HCT116 (cell line): ENCODE measurements at regions not wholly inside any gene's neighbourhood (a gene's known extent, or its start where the extent isn't known, plus 50 kb on each side); places are given as distances from the start of the nearest gene placed in this dataset.

ENCODE experiments used
- ATAC-seq: fragments of 200-7000 bp; cut with Tn5 transposase; 2 replicates; pipeline ENCODE4 v1.9.1; 2020; ENCODE audit warnings: mild to moderate bottlenecking, moderate library complexity
- BruUV-seq: library from RNA; stranded (reverse); fragments of 400-500 nt; replicated peaks from 2 replicates; lab custom pipeline; 2021; lab: Mats Ljungman, UMichigan
- CTCF ChIA-PET: fragments of 300-600 bp; sonication (Branson Sonifier 250); formaldehyde crosslinking; loops from one replicate; lab custom pipeline; 2021; ENCODE audit warnings: antibody characterized with exemption; lab: Charles Lee
- POLR2A ChIA-PET: fragments of 300-600, 350-600 bp; sonication (Branson Sonifier 250); formaldehyde crosslinking; loops from one replicate; lab custom pipeline; 2021; ENCODE audit warnings: antibody characterized with exemption; lab: Charles Lee
- RAD21 ChIA-PET, 2 experiments: fragments of 300-600 bp; sonication (Branson Sonifier 250); formaldehyde crosslinking; loops; one replicate each; lab custom pipeline; 2023; ENCODE audit warnings: low total read pairs in 2 of 2; ENCODE audit not compliant: uncharacterized antibody in 2 of 2, unreplicated experiment in 2 of 2, low non-redundant PET in 1 of 2; lab: Charles Lee
- DNase-seq: peaks from one replicate; pipeline ENCODE4 v3.0.0-alpha.2; 2010; ENCODE audit warnings: low read depth, low spot score
- H2AFZ ChIP-seq: fragments of 200-600 bp; shearing (Covaris generic), sonication (generic); 2 replicates; pipeline ENCODE4 v1.6.1; 2017; ENCODE audit warnings: low read depth, mixed run types, mixed read lengths, antibody characterized with exemption, low read length; ENCODE audit not compliant: poor library complexity, severe bottlenecking
- H3K27ac ChIP-seq: 2 replicates; pipeline ENCODE4 v1.5.1; 2012; ENCODE audit warnings: low read depth, low read length
- H3K27me3 ChIP-seq: fragments of 200-600 bp; sonication (generic); 2 replicates; pipeline ENCODE4 v1.6.1; 2016; ENCODE audit warnings: mixed run types, low read length, mixed read lengths; ENCODE audit not compliant: insufficient read depth
- H3K36me3 ChIP-seq, 2 experiments: fragments of 200-500 bp in 1 of 2; fragments of 200-600 bp in 1 of 2; sonication (Bioruptor generic) in 1 of 2; sonication (generic) in 1 of 2; 2 replicates each; pipeline versions ENCODE4 v1.5.1 to v1.6.1; 2014 to 2016; ENCODE audit warnings: low read length in 2 of 2, inconsistent platforms in 1 of 2, mixed read lengths in 1 of 2, mixed run types in 1 of 2; ENCODE audit not compliant: insufficient read depth in 2 of 2, control insufficient read depth in 1 of 2
- H3K4me1 ChIP-seq, 2 experiments: fragments of 200-600 bp in 1 of 2; sonication (generic) in 1 of 2; 2 replicates each; pipeline versions ENCODE4 v1.5.1 to v1.6.1; 2012 to 2017; ENCODE audit warnings: low read length in 2 of 2, inconsistent platforms in 1 of 2, mild to moderate bottlenecking in 1 of 2, mixed read lengths in 1 of 2, mixed run types in 1 of 2, moderate library complexity in 1 of 2; ENCODE audit not compliant: insufficient read depth in 2 of 2, control insufficient read depth in 1 of 2
- H3K4me2 ChIP-seq: fragments of 200-600 bp; sonication (generic); 2 replicates; pipeline ENCODE4 v1.6.1; 2017; ENCODE audit warnings: mixed run types, low read length, mixed read lengths
- H3K4me3 ChIP-seq, 2 experiments: fragments of 200-600 bp in 1 of 2; sonication (generic) in 1 of 2; replicated peaks in 1 of 2; 2 replicates each; pipeline ENCODE4 v1.5.1; 2011 to 2016; ENCODE audit warnings: low read length in 2 of 2, control low read depth in 1 of 2, low read depth in 1 of 2, mild to moderate bottlenecking in 1 of 2, mixed read lengths in 1 of 2, mixed run types in 1 of 2
- H3K79me2 ChIP-seq: fragments of 200-600 bp; sonication (generic); 2 replicates; pipeline ENCODE4 v1.6.1; 2017; ENCODE audit warnings: mild to moderate bottlenecking, mixed run types, low read length, moderate library complexity, mixed read lengths; ENCODE audit not compliant: insufficient read depth
- H3K9ac ChIP-seq: fragments of 200-600 bp; sonication (generic); 2 replicates; pipeline ENCODE4 v1.6.1; 2016; ENCODE audit warnings: low read length, mixed read lengths
- H3K9me2 ChIP-seq: fragments of 200-600 bp; sonication (generic), shearing (Covaris generic); 2 replicates; pipeline ENCODE4 v1.6.1; 2017; ENCODE audit warnings: mixed run types, mild to moderate bottlenecking, moderate library complexity; ENCODE audit not compliant: insufficient read depth
- H3K9me3 ChIP-seq, 2 experiments: fragments of 200-500 bp in 1 of 2; fragments of 200-600 bp in 1 of 2; sonication (Bioruptor generic) in 1 of 2; sonication (generic) in 1 of 2; 2 replicates each; pipeline ENCODE4 v1.6.1; 2014 to 2017; ENCODE audit warnings: low read length in 2 of 2, mixed read lengths in 2 of 2, inconsistent platforms in 1 of 2, low read depth in 1 of 2, mild to moderate bottlenecking in 1 of 2, mixed run types in 1 of 2, moderate library complexity in 1 of 2; ENCODE audit not compliant: control insufficient read depth in 1 of 2, insufficient read depth in 1 of 2
- H4K20me1 ChIP-seq: fragments of 200-600 bp; sonication (generic), shearing (Covaris generic); 2 replicates; pipeline ENCODE4 v1.6.1; 2017; ENCODE audit warnings: mixed run types, mild to moderate bottlenecking, moderate library complexity; ENCODE audit not compliant: insufficient read depth
- CBX3 ChIP-seq: IDR thresholded peaks from 2 replicates; pipeline ENCODE4 v1.6.1; 2012; ENCODE audit warnings: low read depth
- CEBPB ChIP-seq: IDR thresholded peaks from 2 replicates; pipeline ENCODE4 v1.6.1; 2012; ENCODE audit warnings: low read depth
- EGR1 ChIP-seq: IDR thresholded peaks from 2 replicates; pipeline ENCODE4 v1.6.1; 2012; ENCODE audit warnings: low read depth
- ELF1 ChIP-seq: IDR thresholded peaks from 2 replicates; pipeline ENCODE4 v1.6.1; 2012; ENCODE audit warnings: low read depth, borderline replicate concordance
- EZH2 ChIP-seq: fragments of 200-600 bp; sonication (generic); IDR thresholded peaks from 2 replicates; pipeline ENCODE4 v1.6.1; 2017; ENCODE audit warnings: antibody characterized with exemption, mixed run types
- EZH2phosphoT487 ChIP-seq: fragments of 200-600 bp; IDR thresholded peaks from 2 replicates; pipeline ENCODE4 v1.6.1; 2018; ENCODE audit warnings: antibody characterized with exemption, borderline replicate concordance
- JUND ChIP-seq: IDR thresholded peaks from 2 replicates; pipeline ENCODE4 v1.6.1; 2012
- POLR2AphosphoS5 ChIP-seq: IDR thresholded peaks from 2 replicates; pipeline ENCODE4 v1.6.1; 2011; ENCODE audit warnings: mild to moderate bottlenecking, low read depth, low read length, moderate library complexity
- RAD21 ChIP-seq: IDR thresholded peaks from 2 replicates; pipeline ENCODE4 v1.6.1; 2012; ENCODE audit warnings: low read depth, mild to moderate bottlenecking
- SIN3A ChIP-seq: IDR thresholded peaks from 2 replicates; pipeline ENCODE4 v1.6.1; 2012; ENCODE audit warnings: low read depth
- SP1 ChIP-seq: IDR thresholded peaks from 2 replicates; pipeline ENCODE4 v1.6.1; 2012; ENCODE audit warnings: low read depth
- SRF ChIP-seq: IDR thresholded peaks from 2 replicates; pipeline ENCODE4 v1.6.1; 2012; ENCODE audit warnings: low read depth
- TCF7L2 ChIP-seq: IDR thresholded peaks from 2 replicates; pipeline ENCODE4 v1.7.0; 2011; ENCODE audit warnings: borderline replicate concordance, inconsistent platforms; ENCODE audit not compliant: insufficient read depth, insufficient read length; ENCODE audit errors: extremely low read depth
- YY1 ChIP-seq: IDR thresholded peaks from 2 replicates; pipeline ENCODE4 v1.6.1; 2011; ENCODE audit warnings: low read length, low read depth, moderate library complexity, mild to moderate bottlenecking; ENCODE audit not compliant: insufficient replicate concordance; ENCODE audit errors: extremely low read depth
- ZFX ChIP-seq: fragments of 450-650 bp; IDR thresholded peaks from 2 replicates; pipeline ENCODE4 v1.6.1; 2017
- ZNF274 ChIP-seq: fragments of 200-500 bp; sonication (Bioruptor generic); IDR thresholded peaks from 2 replicates; pipeline ENCODE4 v1.6.1; 2014; ENCODE audit warnings: mild to moderate bottlenecking, low read depth, low read length, inconsistent platforms
- intact Hi-C: fragments of 100-400 bp; cut with micrococcal nuclease; formaldehyde crosslinking; loops from 2 replicates; pipeline ENCODE4 v1.10.0; 2022
- TF ChIP-seq, protein P1 (sequence below): IDR thresholded peaks from 2 replicates; pipeline ENCODE4 v1.6.1; 2012; ENCODE audit warnings: low read depth
- TF ChIP-seq, protein P2 (sequence below): IDR thresholded peaks from 2 replicates; pipeline ENCODE4 v1.6.1; 2012
- TF ChIP-seq, protein P3 (sequence below), 3 experiments: fragments of 200-600 bp in 1 of 3; sonication (generic) in 1 of 3; IDR thresholded peaks in 2 of 3; conservative IDR thresholded peaks in 1 of 3; 2 replicates each; pipeline ENCODE4 v1.5.1; 2012 to 2017; ENCODE audit warnings: low read depth in 2 of 3, low read length in 2 of 3, antibody characterized with exemption in 1 of 3, borderline replicate concordance in 1 of 3, control low read depth in 1 of 3, mild to moderate bottlenecking in 1 of 3, mixed read lengths in 1 of 3, mixed run types in 1 of 3, moderate library complexity in 1 of 3; ENCODE audit not compliant: insufficient read depth in 1 of 3
- TF ChIP-seq, protein P4 (sequence below): IDR thresholded peaks from 2 replicates; pipeline ENCODE4 v1.6.1; 2012

DNA sequence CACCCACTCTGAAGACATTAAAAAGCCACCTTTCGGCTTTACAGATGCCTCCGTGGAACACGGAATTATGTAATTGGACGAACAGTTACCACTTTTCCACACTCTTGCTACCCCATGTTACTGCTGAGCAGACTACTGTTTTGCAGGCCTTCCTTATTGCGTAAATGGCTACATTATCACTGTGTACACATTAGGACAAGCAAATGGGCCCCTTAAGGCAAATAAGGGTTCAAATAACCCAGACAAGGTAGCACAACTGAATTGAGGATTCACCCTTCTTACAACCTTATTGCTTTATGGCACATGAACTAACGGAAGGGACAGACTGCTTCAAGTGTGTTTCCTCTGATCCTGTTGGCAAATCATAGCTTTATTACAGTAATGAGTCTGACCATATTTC lies 832.2 kb upstream of the FANCL start:
- no peak for ATAC-seq
- TF ChIP-seq, protein P1, sequence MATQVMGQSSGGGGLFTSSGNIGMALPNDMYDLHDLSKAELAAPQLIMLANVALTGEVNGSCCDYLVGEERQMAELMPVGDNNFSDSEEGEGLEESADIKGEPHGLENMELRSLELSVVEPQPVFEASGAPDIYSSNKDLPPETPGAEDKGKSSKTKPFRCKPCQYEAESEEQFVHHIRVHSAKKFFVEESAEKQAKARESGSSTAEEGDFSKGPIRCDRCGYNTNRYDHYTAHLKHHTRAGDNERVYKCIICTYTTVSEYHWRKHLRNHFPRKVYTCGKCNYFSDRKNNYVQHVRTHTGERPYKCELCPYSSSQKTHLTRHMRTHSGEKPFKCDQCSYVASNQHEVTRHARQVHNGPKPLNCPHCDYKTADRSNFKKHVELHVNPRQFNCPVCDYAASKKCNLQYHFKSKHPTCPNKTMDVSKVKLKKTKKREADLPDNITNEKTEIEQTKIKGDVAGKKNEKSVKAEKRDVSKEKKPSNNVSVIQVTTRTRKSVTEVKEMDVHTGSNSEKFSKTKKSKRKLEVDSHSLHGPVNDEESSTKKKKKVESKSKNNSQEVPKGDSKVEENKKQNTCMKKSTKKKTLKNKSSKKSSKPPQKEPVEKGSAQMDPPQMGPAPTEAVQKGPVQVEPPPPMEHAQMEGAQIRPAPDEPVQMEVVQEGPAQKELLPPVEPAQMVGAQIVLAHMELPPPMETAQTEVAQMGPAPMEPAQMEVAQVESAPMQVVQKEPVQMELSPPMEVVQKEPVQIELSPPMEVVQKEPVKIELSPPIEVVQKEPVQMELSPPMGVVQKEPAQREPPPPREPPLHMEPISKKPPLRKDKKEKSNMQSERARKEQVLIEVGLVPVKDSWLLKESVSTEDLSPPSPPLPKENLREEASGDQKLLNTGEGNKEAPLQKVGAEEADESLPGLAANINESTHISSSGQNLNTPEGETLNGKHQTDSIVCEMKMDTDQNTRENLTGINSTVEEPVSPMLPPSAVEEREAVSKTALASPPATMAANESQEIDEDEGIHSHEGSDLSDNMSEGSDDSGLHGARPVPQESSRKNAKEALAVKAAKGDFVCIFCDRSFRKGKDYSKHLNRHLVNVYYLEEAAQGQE = no peak
- no peak for TF ChIP-seq EZH2phosphoT487
- no peak for TF ChIP-seq SP1
- no peak for TF ChIP-seq POLR2AphosphoS5
- no peak for TF ChIP-seq SIN3A
- TF ChIP-seq, protein P2, sequence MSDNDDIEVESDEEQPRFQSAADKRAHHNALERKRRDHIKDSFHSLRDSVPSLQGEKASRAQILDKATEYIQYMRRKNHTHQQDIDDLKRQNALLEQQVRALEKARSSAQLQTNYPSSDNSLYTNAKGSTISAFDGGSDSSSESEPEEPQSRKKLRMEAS = no peak
- TF ChIP-seq, protein P3, sequence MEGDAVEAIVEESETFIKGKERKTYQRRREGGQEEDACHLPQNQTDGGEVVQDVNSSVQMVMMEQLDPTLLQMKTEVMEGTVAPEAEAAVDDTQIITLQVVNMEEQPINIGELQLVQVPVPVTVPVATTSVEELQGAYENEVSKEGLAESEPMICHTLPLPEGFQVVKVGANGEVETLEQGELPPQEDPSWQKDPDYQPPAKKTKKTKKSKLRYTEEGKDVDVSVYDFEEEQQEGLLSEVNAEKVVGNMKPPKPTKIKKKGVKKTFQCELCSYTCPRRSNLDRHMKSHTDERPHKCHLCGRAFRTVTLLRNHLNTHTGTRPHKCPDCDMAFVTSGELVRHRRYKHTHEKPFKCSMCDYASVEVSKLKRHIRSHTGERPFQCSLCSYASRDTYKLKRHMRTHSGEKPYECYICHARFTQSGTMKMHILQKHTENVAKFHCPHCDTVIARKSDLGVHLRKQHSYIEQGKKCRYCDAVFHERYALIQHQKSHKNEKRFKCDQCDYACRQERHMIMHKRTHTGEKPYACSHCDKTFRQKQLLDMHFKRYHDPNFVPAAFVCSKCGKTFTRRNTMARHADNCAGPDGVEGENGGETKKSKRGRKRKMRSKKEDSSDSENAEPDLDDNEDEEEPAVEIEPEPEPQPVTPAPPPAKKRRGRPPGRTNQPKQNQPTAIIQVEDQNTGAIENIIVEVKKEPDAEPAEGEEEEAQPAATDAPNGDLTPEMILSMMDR (IDR thresholded peaks at IDR 0.05 in 2 of 3, conservative IDR thresholded peaks at IDR 0.05 in 1 of 3; ENCODE audit: borderline replicate concordance in 1 of 3, insufficient read depth in 1 of 3, low read depth in 2 of 3, low read length in 2 of 3) = no peak
- no peak for TF ChIP-seq ZNF274
- TF ChIP-seq EGR1 = no peak
- TF ChIP-seq EZH2 = no peak
- TF ChIP-seq YY1 = no peak
- no peak for TF ChIP-seq ELF1
- no peak for TF ChIP-seq CEBPB
- TF ChIP-seq CBX3 = no peak
- TF ChIP-seq RAD21 = no peak
- TF ChIP-seq, protein P4, sequence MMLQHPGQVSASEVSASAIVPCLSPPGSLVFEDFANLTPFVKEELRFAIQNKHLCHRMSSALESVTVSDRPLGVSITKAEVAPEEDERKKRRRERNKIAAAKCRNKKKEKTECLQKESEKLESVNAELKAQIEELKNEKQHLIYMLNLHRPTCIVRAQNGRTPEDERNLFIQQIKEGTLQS = no peak
- no peak for TF ChIP-seq TCF7L2
- no peak for TF ChIP-seq JUND
- no peak for TF ChIP-seq SRF
- no peak for TF ChIP-seq ZFX
- TF ChIP-seq, all 23 proteins: peak for 0
- Histone ChIP-seq H3K27me3 (no peaks in the 10 kb centered on the region), H3K4me2 (no peak overlapping the region), H3K9me2 (no peaks in the 10 kb centered on the region), H3K9ac (no peak overlapping the region), H3K9me3 (no peaks in the 10 kb centered on the region), H2AFZ (no peak overlapping the region), H3K4me1 (no peaks in the 10 kb centered on the region), H3K79me2 (no peaks in the 10 kb centered on the region), H3K27ac (no peak overlapping the region), H3K36me3 (no peaks in the 10 kb centered on the region; a peak in 1 of 4 replicates), H4K20me1 (no peaks in the 10 kb centered on the region), H3K4me3 (no peak overlapping the region)
- ChIA-PET POLR2A (no interaction called here), RAD21 (no interaction called here), CTCF (no interaction called here)
- DNase-seq = no peak
- intact Hi-C loops = no loop called here
- BruUV-seq = no TSS peak
